Activated T-cell treated with anti-CD3 and anti-CD28 coated beads for 1 hour (primary cell): ENCODE measurements at regions not wholly inside any gene's neighbourhood (a gene's known extent, or its start where the extent isn't known, plus 50 kb on each side); places are given as distances from the start of the nearest gene placed in this dataset.

Source experiments
- DNase-seq: peaks from one replicate; pipeline ENCODE4 v3.0.0-alpha.2; 2020; ENCODE audit warnings: low read depth

GRCh38 chr6:6376845-6377244 is 56.4 kb upstream of the F13A1 start:
- DNase-seq, result no peak

- DNase-seq, result no peak
Observed at GRCh38 chr6:6377621-6378020, 57.2 kb upstream of the F13A1 start.

GRCh38 chr6:6379573-6379972 is 59.1 kb upstream of the F13A1 start:
- no peak for DNase-seq

- no peak for DNase-seq
Observed at GRCh38 chr6:6384520-6384919, 64.1 kb upstream of the F13A1 start.

GRCh38 chr6:6386010-6386409 is 65.5 kb upstream of the F13A1 start:
- DNase-seq, result no peak

GRCh38 chr6:6390849-6391602 is 70.6 kb upstream of the F13A1 start:
- DNase-seq, result no peak

GRCh38 chr6:6392214-6393068 is 72.0 kb upstream of the F13A1 start:
- no peak for DNase-seq

GRCh38 chr6:6393069-6393529 is 72.6 kb upstream of the F13A1 start:
- DNase-seq, result no peak

GRCh38 chr6:6395581-6396197 is 75.2 kb upstream of the F13A1 start:
- DNase-seq, result no peak

- DNase-seq, result no peak
Observed at GRCh38 chr6:6397842-6398241, 77.4 kb upstream of the F13A1 start.

- DNase-seq, result no peak
Observed at GRCh38 chr6:6399568-6399967, 79.1 kb upstream of the F13A1 start.

GRCh38 chr6:6401401-6401800 is 80.9 kb upstream of the F13A1 start:
- no peak for DNase-seq

- no peak for DNase-seq
Observed at GRCh38 chr6:6402006-6402405, 81.5 kb upstream of the F13A1 start.

GRCh38 chr6:6402591-6402990 is 82.1 kb upstream of the F13A1 start:
- no peak for DNase-seq

- no peak for DNase-seq
Observed at GRCh38 chr6:6405031-6405430, 84.6 kb upstream of the F13A1 start.

- DNase-seq, result no peak
Observed at GRCh38 chr6:6405997-6406714, 85.7 kb upstream of the F13A1 start.

GRCh38 chr6:6406715-6407070 is 86.2 kb upstream of the F13A1 start:
- no peak for DNase-seq

GRCh38 chr6:6407071-6407741 is 86.7 kb upstream of the F13A1 start:
- no peak for DNase-seq

GRCh38 chr6:6409397-6410030 is 89.1 kb upstream of the F13A1 start:
- DNase-seq, result no peak

- no peak for DNase-seq
Observed at GRCh38 chr6:6411115-6411514, 90.7 kb upstream of the F13A1 start.

- no peak for DNase-seq
Observed at GRCh38 chr6:6412221-6412620, 91.8 kb upstream of the F13A1 start.
